Caki2 (cell line): ENCODE measurements at regions not wholly inside any gene's neighbourhood (a gene's known extent, or its start where the extent isn't known, plus 50 kb on each side); places are given as distances from the start of the nearest gene placed in this dataset.
"Not testable (repeated sequence)": the region's sequence is repeated elsewhere in the genome, so short reads cannot be mapped to it uniquely, and the experiment has no call there.

Source experiments
- DNase-seq: peaks from one replicate; pipeline ENCODE4 v3.0.0-alpha.2; 2015; ENCODE audit warnings: low read depth
- in situ Hi-C: cut with HindIII; loops from 2 replicates; pipeline ENCODE4 v1.10.0; 2016; ENCODE audit warnings: low sequenced_read_pairs, low pct_unique_long_range_greater_than_20kb, mixed read lengths

DNA sequence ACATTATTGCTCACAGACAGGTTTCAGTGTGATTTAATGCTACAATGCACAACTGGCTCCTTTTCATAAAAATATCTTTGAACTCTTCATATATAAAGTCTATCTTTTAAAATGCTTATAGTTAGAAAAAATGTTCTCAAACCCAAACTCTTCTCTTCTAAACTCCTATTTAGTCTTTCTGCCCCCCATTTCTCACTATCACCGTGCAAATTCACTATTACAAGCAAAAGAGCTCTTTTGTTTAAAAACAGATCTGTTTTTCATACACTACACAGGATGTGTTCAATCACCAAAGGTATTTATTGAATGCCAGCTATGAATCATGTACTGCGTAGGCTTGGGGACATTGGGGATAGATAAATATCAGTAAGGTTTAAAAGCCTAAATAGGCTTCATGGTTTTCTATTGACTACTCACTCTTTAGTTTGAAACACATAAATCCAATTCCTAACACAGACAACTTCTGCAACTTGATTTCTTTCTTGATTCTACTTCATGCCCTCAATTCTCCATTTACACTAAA, 692.3 kb downstream of the C12orf50 start:
- in situ Hi-C loops: no loop called here
- no peak for DNase-seq

DNA sequence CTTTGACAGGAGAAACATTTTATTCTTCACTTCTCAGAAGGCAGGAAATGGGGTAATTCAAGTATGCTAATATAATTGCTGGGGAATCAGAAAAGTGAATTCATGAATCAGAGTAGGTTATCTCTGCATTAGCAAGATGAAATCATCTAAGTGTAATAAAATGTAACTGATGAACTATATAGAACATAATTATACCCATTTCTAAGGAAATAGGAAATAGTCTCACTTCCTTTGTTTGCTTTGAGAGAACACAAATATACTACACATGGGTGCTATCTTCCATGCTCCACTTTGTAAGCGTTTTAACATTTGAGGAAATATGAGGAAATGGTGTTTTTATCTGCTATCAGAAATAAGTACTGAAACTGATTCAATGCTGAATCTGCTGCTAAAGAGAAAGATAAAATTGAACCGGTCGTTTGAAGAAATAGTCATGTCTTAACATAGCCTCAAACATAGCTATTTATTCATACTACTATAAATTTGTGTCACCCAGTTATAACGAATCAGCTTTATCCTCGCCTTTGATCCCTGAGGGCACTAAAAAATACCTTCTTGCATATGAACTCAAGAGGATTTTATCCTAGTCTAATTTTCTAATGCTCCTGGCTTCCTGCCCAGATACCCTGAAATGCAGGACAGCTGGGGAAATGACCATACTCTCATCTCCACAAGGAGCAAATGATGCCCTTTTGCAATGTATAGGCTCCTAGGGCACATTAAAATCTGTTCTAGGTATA, 696.0 kb downstream of the C12orf50 start:
- in situ Hi-C loops: no loop called here
- DNase-seq: no peak

DNA sequence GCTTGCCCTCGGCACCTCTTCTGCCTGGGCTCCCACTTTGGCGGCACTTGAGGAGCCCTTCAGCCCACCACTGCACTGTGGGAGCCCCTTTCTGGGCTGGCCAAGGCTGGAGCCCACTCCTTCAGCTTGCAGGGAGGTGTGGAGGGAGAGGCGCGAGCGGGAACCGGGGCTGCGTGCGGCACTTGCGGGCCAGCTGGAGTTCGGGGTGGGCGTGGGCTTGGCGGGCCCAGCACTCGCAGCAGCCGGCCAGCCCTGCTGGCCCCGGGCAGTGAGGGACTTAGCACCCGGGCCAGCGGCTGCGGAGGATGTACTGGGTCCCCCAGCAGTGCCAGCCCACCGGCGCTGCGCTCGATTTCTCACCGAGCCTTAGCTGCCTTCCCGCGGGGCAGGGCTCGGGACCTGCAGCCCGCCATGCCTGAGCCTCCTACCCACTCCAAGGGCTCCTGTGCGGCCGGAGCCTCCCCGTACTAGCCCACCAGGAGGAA, 699.1 kb downstream of the C12orf50 start:
- DNase-seq, in situ Hi-C loops: not testable (repeated sequence)

DNA sequence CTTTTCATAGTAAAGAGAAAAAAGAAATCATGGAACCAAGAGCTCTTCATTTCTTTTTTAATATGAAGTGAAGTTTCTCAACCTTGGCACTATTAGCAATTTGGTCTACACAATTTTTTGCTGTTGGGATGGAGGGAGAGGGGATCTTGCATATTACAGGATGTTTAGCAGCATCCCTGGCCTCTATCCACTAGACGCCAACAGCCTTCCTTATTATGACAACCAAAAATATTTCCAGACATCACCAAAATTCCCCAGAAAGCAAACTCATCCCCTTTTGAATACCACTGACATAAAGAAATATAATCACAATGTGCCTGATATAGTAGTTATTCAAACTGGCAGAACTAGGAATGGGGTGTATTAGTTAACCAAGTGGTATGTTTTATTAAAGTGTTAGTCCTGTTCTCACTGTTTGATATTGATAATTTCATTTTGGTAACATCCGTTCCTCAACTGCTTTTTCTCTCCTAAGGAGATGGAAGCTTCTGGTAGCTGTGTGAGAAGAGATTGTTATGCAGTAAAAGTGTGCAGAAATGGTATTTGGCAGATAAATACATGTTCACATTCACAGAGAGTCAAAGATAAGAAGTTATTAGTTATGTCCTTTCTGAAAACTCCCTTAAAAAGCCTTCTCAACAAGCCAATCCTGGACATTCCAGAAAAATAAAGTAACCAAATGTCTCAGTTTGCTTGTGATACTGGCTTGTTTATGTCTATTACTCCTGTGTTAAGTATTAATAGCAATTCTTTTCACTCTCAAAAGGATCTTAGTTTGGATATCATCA, 699.9 kb downstream of the C12orf50 start:
- in situ Hi-C loops: no loop called here

DNA sequence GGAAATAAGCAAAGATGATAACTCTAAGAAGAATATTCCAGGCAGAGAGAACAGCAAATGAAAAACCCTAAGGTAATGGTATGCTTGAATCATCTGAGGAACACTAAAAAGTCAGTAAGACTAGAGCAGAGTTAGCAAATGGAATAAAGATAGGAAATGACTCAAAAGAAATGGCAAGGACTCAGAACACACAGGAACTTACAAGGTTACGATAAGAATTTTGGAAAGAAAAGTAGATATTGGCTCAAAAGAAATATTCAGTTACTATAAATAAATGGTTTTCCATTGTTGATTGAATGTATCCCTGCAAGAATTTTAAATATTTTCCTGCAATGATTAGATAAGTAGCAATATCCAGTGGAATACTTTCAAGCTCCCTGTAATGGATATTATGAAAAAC, 705.8 kb downstream of the C12orf50 start:
- DNase-seq: no peak
- in situ Hi-C loops: no loop called here

More for the DNA sequence above, 699.9 kb downstream of the C12orf50 start:
- no peak for DNase-seq

DNA sequence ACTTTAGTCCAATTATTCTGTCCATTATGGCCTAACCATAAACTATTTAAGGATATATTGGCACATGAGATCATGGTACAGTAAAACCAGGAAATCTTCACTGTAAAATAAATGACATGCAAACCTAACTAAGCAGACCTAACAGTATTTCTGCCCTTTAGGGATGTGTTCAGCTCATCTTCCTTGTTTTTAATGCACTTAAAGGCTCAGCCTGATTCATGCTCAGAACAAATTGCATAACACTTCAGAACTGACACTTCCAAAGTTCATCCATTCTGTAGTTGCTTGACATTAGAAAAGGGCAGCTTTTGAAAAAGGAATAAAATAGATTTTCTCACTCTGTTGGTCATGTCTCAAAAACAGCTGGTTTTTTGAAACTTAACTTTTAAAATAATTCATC, 708.5 kb downstream of the C12orf50 start:
- in situ Hi-C loops: no loop called here

DNA sequence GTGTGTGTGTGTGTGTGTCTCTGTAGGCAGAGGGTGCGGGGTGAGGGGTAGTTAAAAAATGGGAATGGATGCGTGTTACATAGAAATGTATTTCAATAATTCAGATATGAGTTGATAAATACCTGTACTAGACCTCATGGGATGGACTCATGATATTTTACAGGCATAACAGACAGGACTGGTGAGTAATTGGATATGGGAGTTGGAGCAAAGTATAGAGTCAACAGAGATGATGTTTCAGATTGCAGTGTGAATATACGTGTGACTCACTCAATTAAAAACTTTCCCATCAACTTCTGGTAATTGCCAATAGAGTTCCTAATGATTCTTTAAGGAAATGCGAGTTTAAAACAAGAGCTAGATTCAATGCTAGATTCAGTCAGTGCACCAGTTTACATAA, 711.9 kb downstream of the C12orf50 start:
- in situ Hi-C loops: no loop called here
- no peak for DNase-seq

More for the DNA sequence above, 708.5 kb downstream of the C12orf50 start:
- DNase-seq: no peak

DNA sequence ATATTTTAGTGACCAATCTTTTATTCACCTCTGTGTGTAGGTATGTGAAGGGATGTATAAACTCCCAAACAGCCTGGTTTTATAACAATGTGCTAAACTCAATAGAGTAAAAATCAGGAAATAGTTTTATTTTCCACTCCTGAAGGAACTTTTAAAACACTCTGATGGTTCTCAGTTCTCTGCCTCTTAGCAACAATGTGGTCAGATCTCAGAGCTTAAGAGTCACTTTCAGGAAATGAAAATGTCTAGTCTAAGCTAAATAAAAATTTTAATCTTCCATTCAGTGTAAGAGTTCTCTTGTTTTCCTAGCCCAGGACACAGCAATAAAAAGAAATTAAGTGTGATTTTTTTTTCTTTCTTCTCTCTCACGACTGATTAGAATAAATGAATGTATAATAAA, 718.0 kb downstream of the C12orf50 start:
- in situ Hi-C loops: no loop called here
- DNase-seq: no peak

DNA sequence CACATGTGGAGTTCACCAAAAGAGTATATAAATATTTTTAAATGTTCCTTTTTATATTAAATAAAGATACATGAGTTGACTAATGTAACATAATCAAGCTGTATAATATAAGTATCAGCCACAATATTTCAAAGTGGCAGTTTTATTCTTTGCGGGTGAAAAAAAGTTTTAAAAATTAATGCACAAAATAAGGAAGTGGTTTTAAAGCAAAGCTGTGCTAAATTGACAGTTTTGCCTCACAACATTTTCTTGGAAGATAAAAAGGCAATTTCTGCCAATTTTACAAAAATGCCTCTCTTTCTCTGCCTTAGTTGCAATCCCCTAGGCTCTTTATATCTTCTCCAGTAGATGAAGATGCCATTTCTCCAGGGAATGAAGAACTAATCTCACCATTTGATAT, 719.1 kb downstream of the C12orf50 start:
- in situ Hi-C loops: no loop called here
- DNase-seq: no peak

DNA sequence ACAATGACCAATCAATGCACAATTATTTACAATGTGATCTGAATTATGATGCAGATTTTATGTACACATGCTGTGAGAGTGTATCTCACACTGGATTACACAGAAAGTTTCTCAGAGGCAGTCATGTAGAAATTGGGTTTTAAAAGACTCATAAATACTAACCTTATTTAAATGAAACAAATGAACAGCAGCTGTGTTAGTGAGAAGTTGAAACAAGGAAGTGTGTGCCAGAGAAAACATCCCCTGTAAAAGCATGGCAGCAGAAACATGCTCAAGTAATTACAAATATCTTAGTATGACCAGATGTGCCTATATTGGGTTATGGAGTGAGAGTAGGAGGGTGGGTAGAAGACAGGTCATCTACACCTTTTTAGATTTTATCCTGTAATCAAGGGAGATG, 723.7 kb downstream of the C12orf50 start:
- no peak for DNase-seq

DNA sequence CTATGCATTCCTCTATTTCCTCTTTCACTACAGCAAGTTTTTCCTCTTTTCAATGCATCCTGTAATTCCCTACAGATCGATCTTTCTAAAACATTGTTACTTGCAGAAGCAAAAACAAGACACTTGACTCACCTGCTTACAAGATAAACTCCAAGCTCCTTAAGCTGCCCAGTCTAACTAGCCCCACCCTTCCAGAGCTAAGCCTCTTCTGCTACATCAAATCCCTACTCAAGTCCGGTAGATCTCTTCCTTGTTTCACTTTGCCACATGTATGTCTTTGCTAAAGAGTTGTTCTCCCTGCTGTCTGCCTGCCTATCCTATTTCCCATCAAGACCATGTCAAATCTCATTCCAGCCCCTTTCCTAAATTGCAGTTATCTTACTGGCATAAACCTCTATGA, 724.8 kb downstream of the C12orf50 start:
- DNase-seq: no peak
- in situ Hi-C loops: no loop called here

More for the DNA sequence above, 723.7 kb downstream of the C12orf50 start:
- in situ Hi-C loops: no loop called here

DNA sequence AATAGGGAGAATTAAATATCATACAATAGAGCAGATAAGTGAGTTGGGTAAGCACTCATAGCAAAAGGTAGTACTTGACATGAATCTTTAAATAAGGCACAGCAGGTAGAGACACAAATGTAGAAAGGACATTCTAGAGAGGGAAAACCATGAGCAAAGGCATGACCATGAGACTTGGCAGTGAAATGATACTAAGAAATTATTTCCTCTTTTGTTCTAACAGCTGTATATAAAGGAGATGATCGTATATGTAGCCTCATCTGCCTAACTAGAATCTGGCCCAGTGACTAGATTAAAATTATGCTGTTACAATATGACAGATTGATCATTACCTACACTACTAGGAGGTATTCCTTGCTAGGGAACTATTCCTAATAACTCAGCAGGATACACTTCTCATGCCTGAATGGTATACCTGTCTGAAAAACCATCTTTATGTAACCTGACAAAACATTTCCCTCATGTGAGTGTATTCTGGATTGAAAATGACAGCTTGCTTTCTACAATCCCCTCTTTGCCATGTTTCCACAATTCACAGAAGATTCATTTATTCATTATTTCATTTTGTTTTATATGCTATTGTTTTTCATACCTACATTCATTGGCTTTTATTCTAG, 725.7 kb downstream of the C12orf50 start:
- no peak for DNase-seq
- in situ Hi-C loops: no loop called here

DNA sequence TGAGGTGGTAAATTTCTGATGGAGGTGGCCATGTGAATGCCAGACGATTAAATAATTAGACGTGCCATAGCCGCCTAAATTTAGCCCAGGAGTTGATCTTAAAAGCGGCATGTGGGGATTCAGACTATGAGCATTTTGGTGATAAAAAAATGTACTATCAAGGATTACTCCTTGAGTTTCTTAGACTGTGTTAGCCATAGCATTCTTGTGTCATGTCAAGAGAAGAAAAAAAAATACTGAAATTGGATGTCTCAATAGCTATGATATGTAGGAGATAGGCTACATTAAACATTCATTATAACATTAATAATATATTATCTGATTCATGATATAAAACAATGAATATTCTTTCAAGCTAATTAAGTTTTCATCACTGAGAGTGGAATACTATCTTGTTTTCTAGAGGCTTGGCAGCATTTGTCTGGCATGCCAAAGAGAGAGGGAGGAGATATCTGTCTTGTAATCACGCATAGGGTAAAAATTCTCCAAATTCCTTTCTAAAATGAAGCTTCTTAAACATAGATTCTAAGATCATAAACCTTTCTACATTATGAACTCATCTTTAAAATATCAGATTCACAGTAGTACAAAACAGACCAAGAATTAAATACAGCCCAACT, 727.0 kb downstream of the C12orf50 start:
- DNase-seq: no peak

DNA sequence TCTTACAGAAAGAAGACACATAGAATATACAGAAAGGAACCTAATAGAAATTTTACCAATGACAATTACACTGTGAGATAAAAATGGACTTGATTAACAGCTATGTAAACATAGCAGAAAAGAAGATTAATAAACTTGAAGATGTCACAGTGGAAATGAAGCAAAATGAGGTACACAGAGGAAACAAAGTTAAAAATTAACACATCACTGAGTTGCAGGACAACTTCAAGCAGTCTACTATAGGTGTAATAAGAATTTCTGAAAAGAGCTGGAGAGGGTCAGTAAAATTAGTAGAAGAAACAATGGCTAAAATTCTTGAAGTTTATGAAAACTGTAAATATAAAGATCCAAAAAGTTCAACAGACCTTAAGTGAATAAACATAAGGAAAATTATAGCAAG, 738.7 kb downstream of the C12orf50 start:
- in situ Hi-C loops: no loop called here
- no peak for DNase-seq

More for the DNA sequence above, 727.0 kb downstream of the C12orf50 start:
- in situ Hi-C loops: no loop called here

DNA sequence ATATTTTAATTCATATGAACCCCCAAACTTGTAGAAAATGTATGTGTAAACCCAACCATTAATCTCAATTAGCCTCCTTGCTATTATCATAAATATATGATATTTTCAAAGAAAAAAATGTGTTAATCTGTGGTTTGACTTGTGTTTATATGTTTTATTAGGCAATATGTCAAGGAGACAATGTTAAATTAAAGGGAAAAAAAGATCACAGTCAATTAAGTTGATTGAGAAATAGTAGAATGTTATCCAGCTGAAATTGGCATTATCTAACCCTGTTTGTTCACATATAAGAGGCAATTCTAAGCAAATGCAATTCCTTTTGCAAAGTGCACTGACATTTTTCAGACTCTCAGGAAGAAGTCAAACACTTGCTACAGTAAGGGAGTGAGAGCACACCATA, 745.3 kb downstream of the C12orf50 start:
- no peak for DNase-seq
- in situ Hi-C loops: no loop called here

DNA sequence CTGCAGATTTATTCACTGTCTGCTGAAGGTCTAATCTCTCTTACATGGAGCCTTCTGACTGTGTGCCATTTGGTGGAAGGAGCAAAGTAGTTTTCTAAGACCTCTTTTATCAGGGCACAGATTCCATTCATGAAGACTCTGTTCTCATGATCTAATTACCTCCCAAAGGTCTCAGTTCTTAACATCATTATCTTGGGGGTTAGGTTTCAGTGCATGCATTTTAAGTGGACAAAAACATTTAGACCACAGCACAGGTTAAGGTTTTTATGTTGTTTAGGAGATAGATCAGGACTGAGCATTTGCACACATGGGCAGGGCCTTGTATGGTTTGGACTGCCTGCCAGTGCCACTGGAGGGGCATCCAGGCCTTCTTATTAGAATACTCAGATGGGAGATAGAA, 746.1 kb downstream of the C12orf50 start:
- no peak for DNase-seq
- in situ Hi-C loops: no loop called here

DNA sequence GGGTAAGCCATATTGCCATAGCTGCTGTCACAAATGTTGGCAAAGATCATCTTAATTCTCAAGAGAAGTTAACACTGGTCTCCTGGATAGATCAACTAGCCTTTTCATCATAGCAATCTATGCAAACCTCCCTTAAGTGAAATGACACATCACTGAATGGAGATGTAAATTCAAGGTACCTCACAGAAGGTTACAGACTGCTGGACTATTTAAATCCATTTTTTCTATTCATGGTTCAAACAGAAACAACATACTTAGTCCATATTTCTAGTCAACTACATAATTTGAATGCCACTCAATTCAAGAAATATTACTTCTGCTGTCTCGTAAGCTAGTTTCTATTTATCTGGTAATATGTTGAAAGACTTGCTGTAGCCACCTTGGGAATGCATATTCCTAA, 748.3 kb downstream of the C12orf50 start:
- no peak for DNase-seq
- in situ Hi-C loops: no loop called here

DNA sequence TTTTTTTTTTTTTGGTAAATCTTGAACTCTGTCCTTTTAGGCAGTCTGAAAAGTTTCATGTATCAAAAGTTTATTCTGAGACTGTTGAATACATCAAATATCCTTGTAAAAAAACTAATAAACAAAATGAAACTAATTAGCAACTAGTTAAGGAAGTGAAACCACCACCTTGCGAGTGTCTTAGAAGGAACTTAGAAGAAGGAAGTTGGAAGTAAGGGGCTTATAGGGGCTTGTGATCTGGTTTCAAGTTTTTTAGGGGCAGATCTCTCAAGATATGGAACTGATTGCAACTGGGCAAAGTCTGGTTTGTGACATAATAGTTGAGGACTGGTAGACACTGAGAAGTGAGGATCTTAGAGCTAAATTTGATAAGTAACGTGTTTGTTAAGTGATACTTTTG, 748.8 kb downstream of the C12orf50 start:
- DNase-seq: no peak
- in situ Hi-C loops: no loop called here
